AG20443 (cell line): ENCODE measurements at regions not wholly inside any gene's neighbourhood (a gene's known extent, or its start where the extent isn't known, plus 50 kb on each side); places are given as distances from the start of the nearest gene placed in this dataset.

Experiments
- DNase-seq: peaks from one replicate; pipeline ENCODE4 v3.0.0; 2012; ENCODE audit warnings: low spot score, mixed read lengths

DNA sequence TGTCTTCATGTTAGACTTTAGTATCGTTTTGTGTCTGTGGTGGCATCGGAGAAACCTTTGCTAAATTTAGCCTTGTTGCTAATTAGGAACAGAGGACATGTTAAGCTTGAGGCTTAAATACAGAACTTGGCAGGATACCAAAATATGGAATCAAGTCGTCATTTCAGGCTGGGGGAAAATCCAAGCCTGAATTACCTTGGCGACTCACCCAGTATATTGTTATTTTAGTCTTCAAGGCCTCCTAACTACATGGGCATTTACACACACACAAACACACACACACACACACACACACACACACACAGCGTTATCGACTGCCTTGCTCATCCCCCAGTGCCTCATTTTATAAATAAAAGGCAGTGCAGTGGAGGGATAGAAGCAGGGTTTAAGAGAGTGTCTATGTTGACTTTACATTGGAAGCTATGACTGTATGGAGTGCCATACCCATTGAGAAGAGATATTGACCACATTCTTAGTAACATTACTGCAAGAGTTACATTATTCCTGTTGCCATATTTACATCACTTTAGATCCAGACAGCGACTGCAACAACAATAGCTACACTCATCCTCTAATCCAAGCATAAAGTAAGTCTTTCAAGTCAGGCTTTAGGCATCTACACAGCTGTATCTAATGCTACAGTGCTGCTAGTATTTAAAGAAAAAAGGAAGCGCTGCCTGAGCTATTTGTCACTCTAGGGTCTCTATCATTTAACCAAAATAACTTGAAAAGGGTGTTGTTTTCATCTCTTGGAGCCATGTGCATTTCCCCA, 210.8 kb upstream of the SEMA6D start:
- peak; percentile 32 for DNase-seq

DNA sequence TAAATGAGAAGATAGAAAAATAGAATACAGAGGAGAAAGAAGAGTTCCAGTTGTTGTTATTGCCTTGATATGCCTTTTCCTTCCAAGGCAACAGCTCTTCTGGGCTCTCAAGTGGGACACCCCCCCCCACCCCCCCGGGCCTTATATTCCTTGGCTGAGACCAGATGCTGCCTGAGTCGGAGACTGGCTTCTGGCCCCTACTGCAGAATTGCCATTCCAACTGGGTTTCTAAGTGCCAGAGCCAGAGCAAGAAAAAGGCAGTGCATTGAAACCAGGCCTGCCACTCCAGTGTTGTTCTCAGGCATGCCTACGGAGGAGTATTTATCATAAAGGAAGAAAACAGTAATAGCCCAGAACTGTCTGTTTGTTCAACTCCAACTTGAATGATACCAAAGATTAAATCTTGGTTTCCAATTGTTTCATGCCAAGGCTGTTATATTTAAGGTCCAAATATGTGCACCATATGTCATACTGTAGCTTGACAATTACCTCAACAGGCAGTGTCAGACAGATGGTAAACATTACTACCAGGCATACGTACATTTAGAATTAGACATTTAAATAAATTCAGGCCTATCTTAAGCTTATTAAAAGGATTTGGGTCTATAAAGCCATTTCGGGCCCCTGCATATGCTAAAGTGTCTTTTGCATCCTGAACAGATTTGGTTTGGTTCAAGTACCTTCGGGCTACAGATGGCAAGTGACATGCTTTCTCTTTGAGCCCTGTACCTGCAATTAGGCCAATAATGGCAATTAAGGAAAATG, 209.9 kb upstream of the SEMA6D start:
- DNase-seq: no peak

DNA sequence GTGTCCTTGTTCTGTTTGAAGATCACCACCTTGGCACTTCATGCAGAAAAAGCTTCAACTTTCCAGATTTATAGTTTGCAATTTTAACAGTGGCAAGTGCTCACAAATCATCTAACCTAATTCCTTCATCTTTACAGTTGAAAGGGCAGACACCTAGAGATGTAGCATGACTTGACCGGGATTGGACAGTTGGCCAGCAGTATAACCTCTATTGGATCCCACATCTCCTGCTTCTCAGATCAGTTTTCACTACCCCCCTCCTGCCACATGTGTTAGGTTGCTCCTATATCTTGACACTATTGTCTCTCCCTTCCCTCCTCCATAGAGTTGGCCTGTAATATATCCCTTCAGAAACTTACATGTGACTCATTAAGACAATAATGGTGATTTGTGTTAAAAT, 206.0 kb upstream of the SEMA6D start:
- DNase-seq: no peak

DNA sequence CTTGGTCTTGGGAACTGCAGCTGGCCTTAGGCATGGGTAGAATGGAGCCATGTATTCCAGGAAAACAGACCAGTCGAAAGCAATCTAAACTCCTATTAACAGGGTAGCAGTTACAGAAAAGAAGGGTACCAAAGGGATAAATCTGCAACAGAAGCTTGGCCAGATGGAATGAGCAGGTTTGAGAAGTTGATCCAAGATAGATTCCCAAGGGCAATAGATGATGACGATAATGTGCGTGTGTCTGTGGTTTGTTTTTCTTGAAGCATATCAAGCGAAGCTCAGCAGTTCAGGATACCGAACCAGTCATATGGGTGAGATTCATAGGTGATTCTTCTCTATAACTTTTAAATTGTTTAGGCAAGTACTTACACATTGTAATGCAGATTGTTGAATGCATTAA, 203.8 kb upstream of the SEMA6D start:
- DNase-seq: no peak

DNA sequence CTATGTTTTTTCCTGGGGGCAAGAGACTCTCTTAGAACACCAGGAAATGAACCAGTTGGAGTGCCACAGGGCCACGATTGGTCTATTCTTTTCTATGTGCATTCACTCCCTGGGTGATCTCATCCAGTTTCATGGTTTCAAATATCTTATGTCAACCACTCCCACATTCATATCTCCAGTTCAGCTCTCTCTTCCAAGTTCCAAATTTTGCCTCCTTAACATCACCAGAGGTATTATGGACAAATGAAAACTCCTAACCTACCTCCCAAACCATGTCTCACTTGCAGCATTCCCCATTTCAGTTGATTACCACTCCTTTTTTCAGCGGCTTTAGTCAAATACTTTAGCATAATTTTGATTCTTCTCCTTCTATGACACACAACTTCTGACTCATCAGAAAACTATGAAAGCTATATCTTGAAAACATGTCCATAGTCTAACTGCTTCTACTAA, 203.1 kb upstream of the SEMA6D start:
- DNase-seq: peak; percentile 26

DNA sequence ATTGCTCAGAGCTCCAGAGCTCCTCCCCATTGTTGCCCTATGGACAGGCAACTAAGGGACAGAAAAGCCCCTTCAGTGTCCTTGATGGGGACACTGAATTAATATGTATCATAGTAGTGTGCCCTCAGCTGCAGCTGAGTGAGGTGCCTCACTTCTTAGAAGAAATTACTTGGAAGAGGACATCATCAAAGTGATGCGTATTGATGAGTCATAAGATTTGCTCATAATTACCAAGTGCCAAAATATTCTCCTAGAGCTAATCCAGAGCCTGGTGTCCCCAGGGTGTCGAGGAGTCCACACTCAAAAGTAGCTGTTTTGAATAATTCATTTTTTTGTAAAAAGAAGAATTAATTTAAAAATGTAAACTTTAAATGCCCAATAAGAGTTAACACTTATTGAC, 200.7 kb upstream of the SEMA6D start:
- peak; percentile 26 for DNase-seq

DNA sequence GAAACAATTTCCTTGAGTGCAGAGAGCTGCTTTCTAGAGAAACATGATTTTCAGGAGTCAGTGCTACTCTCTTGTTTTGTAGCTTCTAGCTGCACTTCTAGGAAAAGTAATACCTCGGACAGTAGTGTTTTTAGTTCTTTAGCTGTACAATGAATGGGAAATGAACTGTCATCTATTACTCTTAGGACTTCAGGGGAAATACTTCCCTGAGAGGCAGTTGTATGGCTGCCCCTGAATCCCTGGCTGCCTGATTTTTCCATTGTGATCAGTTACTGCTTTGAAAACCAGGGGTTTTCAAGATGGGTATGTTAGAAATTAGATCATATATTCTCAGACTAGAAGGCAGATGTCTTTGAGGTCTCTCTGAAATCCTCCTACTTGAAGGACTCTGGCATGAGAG, 200.3 kb upstream of the SEMA6D start:
- DNase-seq: no peak

DNA sequence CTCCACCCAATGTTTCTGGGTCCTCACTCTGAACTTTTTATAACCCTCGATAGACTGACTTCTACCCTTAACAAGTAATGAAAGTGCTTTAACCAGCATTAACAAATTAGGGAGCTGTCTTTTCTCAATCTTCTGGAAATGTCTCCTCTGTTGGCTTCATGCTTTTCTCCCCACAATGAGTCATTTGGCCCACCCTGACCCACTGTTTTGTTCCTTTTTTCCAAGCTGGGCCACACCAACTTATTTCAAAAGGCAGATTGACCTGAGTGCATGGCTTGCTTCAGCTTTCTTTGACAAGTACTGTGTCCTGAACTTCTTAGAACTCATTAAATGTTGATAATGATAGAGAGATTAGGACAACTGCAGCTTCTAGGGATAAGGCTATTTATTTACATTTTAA, 199.6 kb upstream of the SEMA6D start:
- no peak for DNase-seq

DNA sequence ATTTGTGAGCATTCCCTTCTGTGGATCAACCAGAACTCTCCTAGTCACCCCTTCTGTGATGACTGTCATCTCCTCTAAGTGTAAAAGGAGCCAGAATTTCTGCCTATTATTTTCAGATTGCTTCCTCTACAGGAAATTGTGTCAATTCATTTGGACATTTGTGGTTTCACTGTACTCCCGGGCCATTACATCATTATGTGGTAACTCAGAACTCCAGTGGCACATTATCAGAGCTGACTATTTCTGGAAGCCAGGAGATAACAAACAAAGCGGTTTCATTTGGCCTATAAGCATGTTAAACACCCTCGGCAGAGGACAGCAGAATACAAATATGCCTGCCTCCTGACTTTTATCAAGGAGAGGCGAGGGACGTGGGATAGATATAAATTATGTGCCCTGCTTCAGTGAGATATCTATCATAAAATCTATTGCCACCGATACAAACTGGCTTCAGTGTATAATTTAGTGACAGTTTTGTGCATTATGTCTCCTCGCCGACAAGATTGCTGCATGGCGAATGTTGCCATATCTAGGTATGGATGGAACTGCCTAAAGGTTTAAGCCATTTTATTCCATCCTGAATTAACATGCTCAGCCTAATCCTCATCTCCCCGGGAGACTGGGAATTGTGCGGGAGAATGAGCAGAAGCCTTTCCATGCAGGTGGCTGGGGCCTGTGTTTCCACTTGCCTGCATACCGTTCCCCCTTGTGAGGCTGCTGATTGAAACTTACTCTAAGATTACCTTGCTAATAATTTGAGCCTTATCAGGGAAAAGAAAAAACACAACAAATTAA, 193.4 kb upstream of the SEMA6D start:
- peak; percentile 32 for DNase-seq

DNA sequence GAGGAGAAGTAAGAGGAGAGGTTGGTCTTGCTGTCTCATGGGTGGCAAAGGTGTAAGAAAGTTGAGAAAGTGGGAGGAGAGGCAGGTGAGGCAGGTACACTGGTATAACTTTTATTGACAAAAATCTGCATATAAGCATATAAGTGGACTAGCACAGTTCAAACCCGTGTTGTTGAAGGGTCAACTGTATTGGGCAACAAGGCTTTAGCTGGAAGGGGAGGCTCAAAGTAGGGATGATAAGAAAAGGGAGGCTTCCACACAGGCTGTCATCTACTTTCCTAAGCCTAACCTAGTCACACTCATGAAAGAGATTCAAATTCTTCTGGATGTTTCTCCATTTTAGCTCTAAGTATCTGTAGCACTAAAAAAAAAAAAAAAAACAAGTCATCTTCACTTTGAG, 188.1 kb upstream of the SEMA6D start:
- DNase-seq: no peak

DNA sequence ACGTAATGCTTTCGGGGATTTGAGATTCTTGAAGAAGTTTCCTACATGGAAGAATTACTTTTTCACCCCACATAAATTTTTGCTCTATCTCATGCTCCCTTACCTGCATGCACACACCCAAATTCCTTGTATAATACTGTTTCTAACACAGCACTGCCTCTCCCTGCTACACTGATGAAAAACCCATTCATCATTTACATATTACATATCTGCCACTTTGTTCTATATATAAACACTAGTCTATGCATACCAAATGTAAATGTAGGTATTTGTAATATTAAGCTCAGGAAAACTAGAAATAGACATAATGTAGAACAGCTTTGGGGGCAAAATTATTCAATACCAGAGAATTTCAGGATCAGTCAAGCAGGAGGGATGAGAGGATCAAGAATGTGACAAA, 182.6 kb upstream of the SEMA6D start:
- no peak for DNase-seq

DNA sequence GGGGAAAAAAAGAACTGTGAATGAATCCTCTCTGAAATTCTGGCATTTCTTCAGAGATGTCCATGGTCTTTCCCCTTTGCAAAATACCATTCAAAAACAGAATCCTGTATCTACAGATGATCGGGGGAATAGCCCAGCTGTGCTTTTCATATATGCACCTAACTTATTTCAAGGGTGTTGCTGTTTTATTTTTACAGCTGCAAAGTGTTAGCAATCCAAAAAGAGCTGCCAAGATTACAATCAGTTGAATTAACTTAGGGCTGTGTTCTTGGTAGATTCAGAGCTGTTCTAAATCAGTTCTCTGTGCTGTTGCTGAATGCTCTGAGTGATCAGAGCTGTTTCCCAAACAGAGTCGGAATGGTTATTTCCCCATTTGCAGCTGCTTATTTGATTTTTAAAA, 175.7 kb upstream of the SEMA6D start:
- no peak for DNase-seq

DNA sequence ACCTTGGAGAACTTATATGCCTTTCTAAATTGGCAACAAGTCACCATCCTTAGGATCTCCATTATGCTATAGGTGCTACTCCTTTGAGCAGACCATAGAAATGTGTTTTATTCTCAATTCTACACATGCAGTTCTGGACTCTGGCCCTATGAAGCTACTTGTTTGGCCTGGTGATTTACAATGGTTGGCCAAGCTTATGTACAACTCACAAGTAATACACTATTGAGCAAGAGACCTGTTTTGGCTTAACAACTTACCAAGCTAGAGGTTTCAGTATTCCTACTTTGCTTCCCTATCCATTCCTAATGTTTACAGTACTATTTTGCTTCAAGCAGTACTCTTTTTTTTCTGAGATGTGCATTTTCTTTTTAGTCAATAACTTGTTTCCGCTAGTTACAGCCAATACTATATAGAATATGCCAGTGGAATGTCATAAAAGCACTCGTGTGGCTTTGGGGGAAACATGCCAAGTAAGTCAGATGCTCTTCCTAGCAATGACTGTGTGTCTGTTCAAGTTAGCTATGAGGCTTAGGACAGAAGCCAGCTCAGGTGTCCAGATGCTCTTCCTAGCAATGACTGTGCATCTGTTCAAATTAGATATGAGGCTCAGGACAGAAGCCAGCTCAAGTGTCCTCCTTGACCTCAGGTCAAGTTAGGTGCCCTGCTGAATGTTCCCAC, 174.9 kb upstream of the SEMA6D start:
- no peak for DNase-seq

DNA sequence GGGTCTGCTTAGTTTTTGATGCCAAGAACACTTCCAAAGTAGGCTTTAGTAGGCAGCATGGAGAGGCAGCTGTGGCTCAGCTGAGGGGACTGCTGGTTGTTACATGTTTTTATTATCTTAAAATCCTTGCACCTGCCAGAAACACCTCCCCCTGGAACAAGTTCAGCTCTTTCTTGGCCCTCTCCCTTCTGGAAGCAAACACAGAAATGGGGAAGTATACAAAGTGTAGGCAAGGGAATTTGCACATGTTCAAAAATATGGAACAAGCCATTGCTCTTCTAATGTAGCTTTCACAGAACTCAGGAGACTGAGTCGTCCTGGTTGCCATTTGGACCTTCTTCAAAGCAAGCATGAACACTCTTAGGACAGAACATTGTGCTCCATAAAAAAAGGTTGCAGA, 169.1 kb upstream of the SEMA6D start:
- DNase-seq: no peak

DNA sequence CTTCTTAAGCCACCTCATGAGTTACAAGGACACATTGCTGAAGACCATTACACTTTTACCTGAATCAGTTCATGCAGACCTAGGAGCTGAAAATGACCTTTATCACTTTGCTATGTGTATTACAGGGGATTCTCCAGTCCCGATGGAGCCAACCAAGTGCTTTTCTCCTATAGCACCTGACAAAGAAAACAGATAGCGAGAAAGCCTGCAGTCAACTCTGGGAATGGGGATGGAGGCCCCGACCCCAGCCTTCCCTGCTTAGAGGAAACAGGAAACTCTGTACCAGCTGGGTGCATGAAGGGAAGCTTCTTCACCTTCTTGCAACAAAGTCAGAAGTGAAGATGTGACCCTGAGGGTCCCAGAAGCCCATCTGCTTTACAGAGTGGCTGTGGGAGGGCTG, 168.3 kb upstream of the SEMA6D start:
- no peak for DNase-seq

DNA sequence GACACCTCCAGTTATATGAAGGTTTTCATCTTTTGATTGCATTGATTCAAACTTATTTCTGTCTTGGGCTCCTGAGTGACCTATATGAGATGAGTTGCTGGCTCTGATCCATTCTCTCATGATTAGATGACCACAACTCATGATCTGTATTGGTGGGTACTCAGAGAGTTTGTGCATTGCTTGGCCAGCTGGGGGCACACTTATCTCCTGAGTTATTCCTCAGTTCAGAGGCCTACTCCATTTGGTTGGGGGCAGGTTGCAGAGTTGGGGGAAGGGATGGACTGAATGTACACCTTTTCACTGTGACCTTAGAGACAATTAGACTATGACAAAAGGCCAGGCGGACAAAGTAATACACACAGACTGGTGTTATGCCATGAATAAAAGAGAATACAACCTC, 166.2 kb upstream of the SEMA6D start:
- DNase-seq: no peak

DNA sequence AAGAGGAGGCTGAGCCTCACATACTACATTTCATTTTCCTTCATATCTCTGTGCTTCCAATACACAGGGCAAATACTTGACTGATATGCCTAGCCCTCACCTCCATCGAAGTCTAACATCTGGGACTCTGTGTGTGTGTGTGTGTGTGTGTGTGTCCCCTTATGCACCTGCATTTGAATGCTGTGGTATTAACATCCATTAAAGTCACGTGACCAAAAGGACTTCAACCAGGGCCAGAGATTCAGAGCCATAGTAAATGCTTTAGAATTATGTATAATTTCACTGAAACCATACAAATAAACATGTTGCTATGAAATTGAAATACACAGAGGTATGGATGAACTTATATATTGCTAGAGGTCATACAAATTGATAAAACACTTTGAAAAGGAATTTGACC, 165.8 kb upstream of the SEMA6D start:
- DNase-seq: no peak

DNA sequence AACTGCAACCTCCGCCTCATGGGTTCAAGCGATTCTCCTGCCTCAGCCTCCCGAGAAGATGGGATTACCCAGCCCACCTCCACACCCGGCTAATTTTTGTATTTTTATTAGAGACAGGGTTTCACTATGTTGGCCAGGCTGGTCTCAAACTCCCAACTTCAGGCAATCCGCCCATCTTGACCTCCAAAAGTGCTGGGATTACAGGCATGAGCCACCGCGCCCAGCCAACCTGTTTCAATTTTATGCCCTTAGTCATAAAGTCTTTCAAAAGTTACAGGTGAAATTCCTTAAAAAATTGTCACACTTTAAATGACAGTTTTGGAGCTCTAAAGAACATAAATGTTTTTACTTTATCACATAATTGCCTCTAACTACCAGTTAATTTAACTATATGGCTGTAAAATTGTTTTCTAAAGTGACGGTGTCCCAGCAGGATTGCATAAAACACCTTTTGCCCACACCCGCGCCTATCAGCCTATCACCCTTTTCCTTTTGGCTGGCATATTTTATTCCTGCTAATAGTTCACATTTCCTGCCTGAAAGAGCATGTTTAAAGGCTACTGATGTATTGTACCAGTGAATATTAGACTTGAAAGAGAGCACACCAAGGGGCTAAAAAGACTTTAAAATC, 164.2 kb upstream of the SEMA6D start:
- no peak for DNase-seq

DNA sequence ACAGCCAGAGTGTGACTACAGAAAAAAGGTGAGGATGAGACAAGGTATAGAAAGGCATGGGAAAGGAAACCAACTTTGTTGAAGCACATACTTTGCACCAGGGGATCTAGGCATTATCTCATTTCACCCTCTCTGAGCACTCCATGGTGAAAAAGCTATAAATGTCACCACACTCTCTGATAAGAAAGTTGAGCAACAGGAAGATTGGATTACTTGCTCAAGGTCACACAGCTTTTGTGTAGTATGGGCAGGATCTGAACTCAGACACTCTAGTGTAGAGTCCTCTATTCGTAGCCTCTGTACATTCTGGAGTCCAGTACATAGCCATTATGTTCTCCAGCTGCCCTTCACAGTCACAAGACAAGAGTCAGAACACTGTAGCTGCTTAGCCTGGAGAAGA, 163.4 kb upstream of the SEMA6D start:
- no peak for DNase-seq

DNA sequence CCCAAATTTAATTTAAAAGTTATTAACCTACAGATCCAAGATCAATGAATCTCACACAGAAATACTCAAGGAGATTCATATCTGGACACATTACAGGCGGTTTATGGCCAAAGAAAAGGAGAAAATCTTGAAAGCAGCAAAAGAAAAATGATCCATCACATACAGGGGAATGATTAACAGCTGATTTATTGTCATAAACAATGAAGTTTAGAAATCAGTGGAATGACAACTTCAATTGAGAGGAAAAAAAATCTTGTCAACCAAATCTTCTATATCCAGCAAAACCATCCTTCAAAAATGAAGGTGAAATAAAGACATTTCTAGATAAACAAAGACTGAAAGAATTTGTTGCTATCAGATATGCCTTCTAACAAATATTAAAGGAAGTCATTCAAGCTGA, 156.2 kb upstream of the SEMA6D start:
- no peak for DNase-seq

DNA sequence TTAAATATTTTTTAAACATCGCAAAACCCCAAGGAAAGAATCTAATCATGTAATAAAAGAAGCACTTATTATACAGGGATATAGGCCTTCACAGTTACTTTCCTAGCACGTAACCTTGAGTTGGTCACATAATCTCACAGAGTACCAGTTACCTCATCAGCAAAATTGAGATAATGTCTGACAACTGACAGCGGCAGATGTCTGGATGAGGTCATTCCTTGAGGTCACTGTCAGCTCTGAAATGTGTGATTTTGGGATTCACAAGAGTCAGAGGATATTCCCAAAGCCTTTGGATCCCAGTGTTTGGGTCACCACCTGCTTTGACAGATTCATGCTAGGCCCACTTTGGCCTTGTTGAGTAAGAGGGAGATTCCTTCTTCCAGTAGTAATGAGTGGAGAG, 151.4 kb upstream of the SEMA6D start:
- no peak for DNase-seq

DNA sequence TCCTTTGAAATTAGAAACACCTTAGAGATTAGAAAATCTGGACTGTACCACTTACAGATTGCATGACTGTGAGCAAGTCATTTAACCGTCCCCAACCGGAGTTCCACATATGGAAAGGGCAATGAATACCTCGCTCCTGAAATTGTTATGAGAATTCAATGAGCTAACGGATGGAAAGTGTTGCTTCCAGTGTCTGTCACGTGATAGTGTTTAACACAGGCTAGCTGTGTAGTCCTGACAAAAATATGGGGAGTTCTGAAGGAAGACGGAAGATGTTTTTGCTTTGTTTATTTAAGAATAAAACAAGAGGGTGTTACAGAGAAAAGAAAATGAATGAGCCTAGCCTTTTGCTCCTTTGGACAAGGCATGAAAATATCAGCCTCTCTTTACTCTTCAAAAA, 150.7 kb upstream of the SEMA6D start:
- no peak for DNase-seq
